Activated CD4-positive, CD25-positive, alpha-beta regulatory T cell (primary cell): ENCODE measurements at regions not wholly inside any gene's neighbourhood (a gene's known extent, or its start where the extent isn't known, plus 50 kb on each side); places are given as distances from the start of the nearest gene placed in this dataset.
"Not testable (repeated sequence)": the region's sequence is repeated elsewhere in the genome, so short reads cannot be mapped to it uniquely, and the experiment has no call there.

Experiments used
- DNase-seq, 4 experiments: peaks; one replicate each; lab custom pipeline; 2025; lab: John Stamatoyannopoulos, UW

GRCh38 chr11:129699711-129700304, 115.8 kb upstream of the TMEM45B start:
- DNase-seq: no peak

GRCh38 chr11:129700701-129701100, 114.9 kb upstream of the TMEM45B start:
- DNase-seq: no peak

GRCh38 chr11:129701706-129702105, 113.9 kb upstream of the TMEM45B start:
- no peak for DNase-seq

- no peak for DNase-seq
These were observed 112.9 kb upstream of the TMEM45B start for GRCh38 chr11:129702410-129703398.

- DNase-seq: no peak
These were observed 111.8 kb upstream of the TMEM45B start for GRCh38 chr11:129703846-129704245.

- DNase-seq: no peak
These were observed 110.8 kb upstream of the TMEM45B start for GRCh38 chr11:129704831-129705230.

GRCh38 chr11:129705341-129705740, 110.3 kb upstream of the TMEM45B start:
- DNase-seq: no peak

GRCh38 chr11:129705933-129706332, 109.7 kb upstream of the TMEM45B start:
- DNase-seq: no peak

- DNase-seq: no peak
These were observed 105.7 kb upstream of the TMEM45B start for GRCh38 chr11:129709801-129710398.

GRCh38 chr11:129710423-129710822, 105.2 kb upstream of the TMEM45B start:
- no peak for DNase-seq

- no peak for DNase-seq
These were observed 103.9 kb upstream of the TMEM45B start for GRCh38 chr11:129711760-129712159.

GRCh38 chr11:129712486-129713240, 103.0 kb upstream of the TMEM45B start:
- DNase-seq: not testable (repeated sequence)

GRCh38 chr11:129719037-129719436, 96.6 kb upstream of the TMEM45B start:
- no peak for DNase-seq

- no peak for DNase-seq
These were observed 95.5 kb upstream of the TMEM45B start for GRCh38 chr11:129720156-129720555.

GRCh38 chr11:129720994-129721393, 94.7 kb upstream of the TMEM45B start:
- DNase-seq: no peak

GRCh38 chr11:129721685-129722084, 94.0 kb upstream of the TMEM45B start:
- no peak for DNase-seq

GRCh38 chr11:129722529-129722928, 93.1 kb upstream of the TMEM45B start:
- no peak for DNase-seq

- no peak for DNase-seq
These were observed 92.4 kb upstream of the TMEM45B start for GRCh38 chr11:129723146-129723760.

GRCh38 chr11:129723761-129724162, 91.9 kb upstream of the TMEM45B start:
- DNase-seq: no peak

- no peak for DNase-seq
These were observed 90.8 kb upstream of the TMEM45B start for GRCh38 chr11:129724866-129725265.

GRCh38 chr11:129726179-129726578, 89.5 kb upstream of the TMEM45B start:
- DNase-seq: no peak

GRCh38 chr11:129728581-129728980, 87.1 kb upstream of the TMEM45B start:
- no peak for DNase-seq
